Fibroblast of lung (primary cell): ENCODE measurements at regions not wholly inside any gene's neighbourhood (a gene's known extent, or its start where the extent isn't known, plus 50 kb on each side); places are given as distances from the start of the nearest gene placed in this dataset.

Experiments
- DNase-seq, 2 donors: peaks; one replicate each; pipeline versions ENCODE4 v3.0.0 to v3.0.0-alpha.2; 2010; ENCODE audit warnings: low read depth in 2 of 2
- H2AFZ ChIP-seq: 2 replicates; pipeline ENCODE4 v1.5.1; 2012; ENCODE audit warnings: low read length, control low read depth, inconsistent platforms
- H3K27ac ChIP-seq: 2 replicates; pipeline ENCODE4 v1.5.1; 2011; ENCODE audit warnings: low read length, control low read depth; ENCODE audit not compliant: insufficient read depth
- H3K27me3 ChIP-seq: 2 replicates; pipeline ENCODE4 v1.5.1; 2011; ENCODE audit warnings: mild to moderate bottlenecking, low read length; ENCODE audit not compliant: control insufficient read depth, insufficient read depth
- H3K36me3 ChIP-seq: 2 replicates; pipeline ENCODE4 v1.5.1; 2011; ENCODE audit warnings: low read length; ENCODE audit not compliant: control insufficient read depth, insufficient read depth
- H3K4me1 ChIP-seq: 2 replicates; pipeline ENCODE4 v1.5.1; 2011; ENCODE audit warnings: low read length; ENCODE audit not compliant: control insufficient read depth, insufficient read depth; ENCODE audit errors: extremely low read depth
- H3K4me2 ChIP-seq: 2 replicates; pipeline ENCODE4 v1.5.1; 2011; ENCODE audit warnings: low read length, control low read depth; ENCODE audit not compliant: insufficient read depth; ENCODE audit errors: extremely low read depth
- H3K4me3 ChIP-seq, 4 experiments: fragments of 200-600 bp in 1 of 4; sonication (generic) in 1 of 4; replicated peaks in 1 of 4; 2 replicates each; pipeline ENCODE4 v1.5.1; 2011 to 2016; ENCODE audit warnings: low read length in 4 of 4, low read depth in 3 of 4, mild to moderate bottlenecking in 3 of 4, control low read depth in 2 of 4, inconsistent platforms in 1 of 4, mixed read lengths in 1 of 4; ENCODE audit not compliant: insufficient read depth in 1 of 4; ENCODE audit errors: control extremely low read depth in 1 of 4
- H3K79me2 ChIP-seq: 2 replicates; pipeline ENCODE4 v1.5.1; 2012; ENCODE audit warnings: mild to moderate bottlenecking, low read length, inconsistent platforms; ENCODE audit not compliant: control insufficient read depth, insufficient read depth
- H3K9ac ChIP-seq: 2 replicates; pipeline ENCODE4 v1.5.1; 2011; ENCODE audit warnings: mild to moderate bottlenecking, low read length, control low read depth; ENCODE audit not compliant: insufficient read depth
- H3K9me3 ChIP-seq: 2 replicates; pipeline ENCODE4 v1.5.1; 2012; ENCODE audit warnings: low read depth, low read length; ENCODE audit not compliant: control insufficient read depth, insufficient read depth
- H4K20me1 ChIP-seq: 2 replicates; pipeline ENCODE4 v1.5.1; 2011; ENCODE audit warnings: low read length; ENCODE audit not compliant: control insufficient read depth, insufficient read depth; ENCODE audit errors: extremely low read depth
- EZH2 ChIP-seq: IDR thresholded peaks from 2 replicates; pipeline ENCODE4 v1.5.1; 2012; ENCODE audit warnings: low read length, control low read depth, mild to moderate bottlenecking; ENCODE audit errors: missing control alignments
- TF ChIP-seq, protein P1 (sequence below), 2 donors: IDR thresholded peaks in 1 of 2; conservative IDR thresholded peaks in 1 of 2; 1 replicate in 1 of 2; 2 replicates in 1 of 2; pipeline ENCODE4 v1.5.1; 2011 to 2012; ENCODE audit warnings: low read length in 2 of 2, control low read depth in 1 of 2, inconsistent platforms in 1 of 2, low read depth in 1 of 2, mild to moderate bottlenecking in 1 of 2

DNA sequence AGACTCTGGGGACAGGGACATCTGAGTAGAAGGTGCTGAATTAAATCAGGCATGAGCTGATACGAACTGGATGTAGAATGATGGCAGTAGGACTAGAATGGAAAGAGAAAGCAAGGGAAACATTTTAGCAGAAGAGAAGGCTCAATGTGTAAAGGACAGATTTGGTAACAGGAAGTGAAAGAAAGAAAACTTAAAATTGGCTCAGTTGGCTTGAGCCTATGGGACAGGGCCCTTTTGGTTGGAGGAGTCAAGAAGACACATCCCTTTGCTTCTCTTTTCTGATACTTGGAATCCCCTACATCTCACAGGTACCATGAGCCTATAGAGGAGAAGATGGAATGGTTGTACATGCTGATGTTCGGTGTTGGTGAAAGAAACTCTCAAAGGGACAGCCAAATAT, 300.6 kb upstream of the PLXNA2 start:
- Histone ChIP-seq H3K4me3 (no peak overlapping the region), H3K9ac (no peak overlapping the region), H3K79me2 (no peaks in the 10 kb centered on the region), H4K20me1 (no peaks in the 10 kb centered on the region), H3K9me3 (no peaks in the 10 kb centered on the region), H3K27me3 (no peaks in the 10 kb centered on the region), H3K4me2 (no peak overlapping the region), H3K4me1 (no peaks in the 10 kb centered on the region), H2AFZ (no peak overlapping the region), H3K27ac (no peak overlapping the region), H3K36me3 (no peaks in the 10 kb centered on the region)
- TF ChIP-seq EZH2 = no peak
- TF ChIP-seq, protein P1, sequence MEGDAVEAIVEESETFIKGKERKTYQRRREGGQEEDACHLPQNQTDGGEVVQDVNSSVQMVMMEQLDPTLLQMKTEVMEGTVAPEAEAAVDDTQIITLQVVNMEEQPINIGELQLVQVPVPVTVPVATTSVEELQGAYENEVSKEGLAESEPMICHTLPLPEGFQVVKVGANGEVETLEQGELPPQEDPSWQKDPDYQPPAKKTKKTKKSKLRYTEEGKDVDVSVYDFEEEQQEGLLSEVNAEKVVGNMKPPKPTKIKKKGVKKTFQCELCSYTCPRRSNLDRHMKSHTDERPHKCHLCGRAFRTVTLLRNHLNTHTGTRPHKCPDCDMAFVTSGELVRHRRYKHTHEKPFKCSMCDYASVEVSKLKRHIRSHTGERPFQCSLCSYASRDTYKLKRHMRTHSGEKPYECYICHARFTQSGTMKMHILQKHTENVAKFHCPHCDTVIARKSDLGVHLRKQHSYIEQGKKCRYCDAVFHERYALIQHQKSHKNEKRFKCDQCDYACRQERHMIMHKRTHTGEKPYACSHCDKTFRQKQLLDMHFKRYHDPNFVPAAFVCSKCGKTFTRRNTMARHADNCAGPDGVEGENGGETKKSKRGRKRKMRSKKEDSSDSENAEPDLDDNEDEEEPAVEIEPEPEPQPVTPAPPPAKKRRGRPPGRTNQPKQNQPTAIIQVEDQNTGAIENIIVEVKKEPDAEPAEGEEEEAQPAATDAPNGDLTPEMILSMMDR (conservative IDR thresholded peaks at IDR 0.05 in 1 of 2, IDR thresholded peaks at IDR 0.05 in 1 of 2; ENCODE audit: low read depth in 1 of 2, low read length in 2 of 2) = no peak
- no peak for DNase-seq

DNA sequence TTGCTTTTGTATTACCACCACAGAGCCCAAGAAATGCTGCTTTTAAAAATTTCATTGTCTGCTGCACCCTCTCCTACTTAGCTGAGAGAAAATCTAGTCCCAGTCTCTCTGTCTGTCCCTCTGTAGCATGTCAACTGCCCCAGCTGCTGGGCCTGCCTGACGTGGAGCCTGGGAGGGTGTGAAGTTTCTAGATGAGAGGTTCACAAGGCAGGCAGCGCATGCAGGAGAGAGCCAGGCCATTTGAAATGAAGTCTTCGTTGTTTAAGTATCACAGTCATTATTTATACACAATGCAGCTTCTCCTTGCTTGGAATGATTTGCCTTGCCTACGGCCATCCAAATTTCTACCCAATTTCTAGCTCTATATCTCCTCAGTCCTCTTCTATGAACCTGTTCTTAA, 306.8 kb upstream of the PLXNA2 start:
- no peaks in the 10 kb centered on the region for H4K20me1 ChIP-seq
- no peaks in the 10 kb centered on the region for H3K27me3 ChIP-seq
- H3K4me3 ChIP-seq = no peak overlapping the region
- no peaks in the 10 kb centered on the region for H3K4me1 ChIP-seq
- no peak overlapping the region for H3K4me2 ChIP-seq
- TF ChIP-seq, protein P1 (conservative IDR thresholded peaks at IDR 0.05 in 1 of 2, IDR thresholded peaks at IDR 0.05 in 1 of 2; ENCODE audit: low read depth in 1 of 2, low read length in 2 of 2) = no peak
- H3K79me2 ChIP-seq = no peaks in the 10 kb centered on the region
- no peak overlapping the region for H3K27ac ChIP-seq
- H3K36me3 ChIP-seq = no peaks in the 10 kb centered on the region
- DNase-seq = no peak
- no peaks in the 10 kb centered on the region for H3K9me3 ChIP-seq
- H2AFZ ChIP-seq = no peak overlapping the region
- no peak overlapping the region for H3K9ac ChIP-seq

DNA sequence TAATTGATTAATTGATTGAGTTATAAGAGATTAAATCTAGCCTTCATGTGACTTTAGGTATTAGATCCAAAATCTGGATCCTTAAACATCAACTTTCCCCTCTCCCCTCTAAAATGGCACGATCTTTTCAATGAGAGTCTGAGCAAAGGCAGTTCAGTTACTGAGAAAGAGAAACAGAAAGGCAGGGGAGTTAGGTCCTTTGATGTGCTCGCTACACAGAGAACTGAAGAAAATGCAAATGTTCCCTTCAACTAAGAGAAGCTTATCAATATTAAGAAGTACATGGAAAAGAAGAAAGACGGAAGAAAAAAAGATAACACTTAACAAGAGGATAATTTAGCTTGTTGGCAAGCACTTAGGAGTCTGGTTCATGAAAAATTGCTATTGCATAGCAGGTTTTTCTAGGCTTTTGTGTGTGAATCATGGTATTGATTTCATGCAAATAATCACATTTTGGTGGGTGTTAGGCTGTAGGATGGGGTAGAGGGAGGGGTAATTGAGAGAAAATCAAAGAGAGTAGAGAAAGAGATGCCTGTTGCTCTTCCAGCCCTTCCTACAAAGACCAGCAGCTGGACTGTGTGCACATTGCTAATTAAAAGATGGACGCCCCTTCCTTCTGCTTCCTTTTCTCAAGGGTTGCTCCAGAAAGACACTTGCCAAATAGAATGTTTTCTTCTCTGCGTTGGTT, 307.6 kb upstream of the PLXNA2 start:
- TF ChIP-seq, protein P1 (conservative IDR thresholded peaks at IDR 0.05 in 1 of 2, IDR thresholded peaks at IDR 0.05 in 1 of 2; ENCODE audit: low read depth in 1 of 2, low read length in 2 of 2) = no peak
- TF ChIP-seq EZH2 = no peak
- H3K27ac ChIP-seq = no peak overlapping the region
- H3K79me2 ChIP-seq = no peaks in the 10 kb centered on the region
- H3K36me3 ChIP-seq = no peaks in the 10 kb centered on the region
- DNase-seq = no peak
- H3K9me3 ChIP-seq = no peaks in the 10 kb centered on the region
- no peak overlapping the region for H3K4me2 ChIP-seq
- no peaks in the 10 kb centered on the region for H3K27me3 ChIP-seq
- no peaks in the 10 kb centered on the region for H3K4me1 ChIP-seq
- no peaks in the 10 kb centered on the region for H4K20me1 ChIP-seq
- no peak overlapping the region for H2AFZ ChIP-seq
- no peak overlapping the region for H3K4me3 ChIP-seq
- H3K9ac ChIP-seq = no peak overlapping the region
